SU-DHL-6 (cell line): ENCODE measurements at regions not wholly inside any gene's neighbourhood (a gene's known extent, or its start where the extent isn't known, plus 50 kb on each side); places are given as distances from the start of the nearest gene placed in this dataset.

Experiments used
- H2AFZ ChIP-seq: fragments of 200-600 bp; sonication (generic); 2 replicates; pipeline ENCODE4 v1.6.1; 2014; ENCODE audit warnings: low read depth, mild to moderate bottlenecking, moderate library complexity, mixed read lengths, antibody characterized with exemption, low read length; ENCODE audit not compliant: severe bottlenecking
- H3F3A ChIP-seq: fragments of 200-600 bp; shearing (Covaris generic); 2 replicates; pipeline ENCODE4 v1.6.0; 2016; ENCODE audit warnings: antibody characterized with exemption, mild to moderate bottlenecking; ENCODE audit not compliant: insufficient read depth
- H3K27ac ChIP-seq: fragments of 200-600 bp; sonication (generic); 2 replicates; pipeline ENCODE4 v1.5.1; 2016; ENCODE audit warnings: low read depth, mild to moderate bottlenecking, low read length, moderate library complexity, mixed read lengths
- H3K27me3 ChIP-seq: fragments of 200-600 bp; sonication (generic), shearing (Covaris generic); 2 replicates; pipeline ENCODE4 v1.6.0; 2014; ENCODE audit warnings: mild to moderate bottlenecking, low read length
- H3K36me3 ChIP-seq: fragments of 200-600 bp; sonication (generic); 2 replicates; pipeline ENCODE4 v1.6.1; 2014; ENCODE audit warnings: mild to moderate bottlenecking, low read length, mixed read lengths
- H3K4me2 ChIP-seq: fragments of 300-600, 200-600 bp; shearing (Covaris generic), sonication (generic); 2 replicates; pipeline ENCODE4 v1.6.0; 2014; ENCODE audit warnings: low read length, low read depth, mild to moderate bottlenecking; ENCODE audit not compliant: poor library complexity, severe bottlenecking
- H3K4me3 ChIP-seq: fragments of 200-600 bp; sonication (generic); 2 replicates; pipeline ENCODE4 v1.5.1; 2014; ENCODE audit warnings: antibody characterized with exemption, low read length, mild to moderate bottlenecking, mixed read lengths; ENCODE audit not compliant: insufficient read depth, poor library complexity, severe bottlenecking
- H3K79me2 ChIP-seq: fragments of 200-600 bp; sonication (generic); 2 replicates; pipeline ENCODE4 v1.6.1; 2014; ENCODE audit warnings: mild to moderate bottlenecking, low read length, moderate library complexity; ENCODE audit not compliant: insufficient read depth
- H3K9ac ChIP-seq: fragments of 200-600 bp; sonication (generic); 2 replicates; pipeline ENCODE4 v1.7.0; 2014; ENCODE audit warnings: mild to moderate bottlenecking, low read length
- H3K9me2 ChIP-seq: fragments of 200-600 bp; sonication (generic); replicated peaks from 2 replicates; pipeline ENCODE4 v1.6.1; 2014; ENCODE audit warnings: low read length; ENCODE audit not compliant: insufficient read depth
- H3K9me3 ChIP-seq: fragments of 200-600 bp; sonication (generic); 2 replicates; pipeline ENCODE4 v1.6.1; 2014; ENCODE audit warnings: low read length, mixed read lengths; ENCODE audit not compliant: insufficient read depth
- H4K20me1 ChIP-seq: fragments of 200-600 bp; sonication (generic); 2 replicates; pipeline ENCODE4 v1.6.1; 2014; ENCODE audit warnings: low read depth, mild to moderate bottlenecking, antibody characterized with exemption, low read length, moderate library complexity, mixed read lengths
- CTCF ChIP-seq: fragments of 200-600 bp; sonication (generic); IDR thresholded peaks from one replicate; pipeline ENCODE4 v1.5.1; 2017; ENCODE audit warnings: antibody characterized with exemption, mild to moderate bottlenecking, low read length, moderate library complexity; ENCODE audit not compliant: insufficient read depth, poor library complexity, severe bottlenecking
- EZH2phosphoT487 ChIP-seq: fragments of 200-600 bp; sonication (generic), shearing (Covaris generic); conservative IDR thresholded peaks from 2 replicates; pipeline ENCODE4 v1.6.1; 2018; ENCODE audit warnings: mild to moderate bottlenecking, antibody characterized with exemption, low read length, moderate library complexity, mixed read lengths

GRCh38 chr16:73408311-73408710, 360.4 kb upstream of the ZFHX3 start:
- Histone ChIP-seq H3F3A (no peaks in the 10 kb centered on the region), H3K27me3 (no peaks in the 10 kb centered on the region), H3K27ac (no peak overlapping the region), H3K9ac (no peak overlapping the region), H2AFZ (no peak overlapping the region), H3K4me2 (no peak overlapping the region), H3K9me3 (no peaks in the 10 kb centered on the region), H3K4me3 (no peak overlapping the region), H3K79me2 (no peaks in the 10 kb centered on the region), H3K36me3 (no peaks in the 10 kb centered on the region), H3K9me2 (no peaks in the 10 kb centered on the region), H4K20me1 (no peaks in the 10 kb centered on the region)
- TF ChIP-seq CTCF (no peak), EZH2phosphoT487 (no peak)

GRCh38 chr16:73405851-73406250, 357.9 kb upstream of the ZFHX3 start:
- H3K36me3 ChIP-seq, result no peaks in the 10 kb centered on the region
- no peaks in the 10 kb centered on the region for H3F3A ChIP-seq
- no peaks in the 10 kb centered on the region for H4K20me1 ChIP-seq
- no peaks in the 10 kb centered on the region for H3K9me2 ChIP-seq
- H3K9me3 ChIP-seq, result no peaks in the 10 kb centered on the region
- no peaks in the 10 kb centered on the region for H3K79me2 ChIP-seq
- H3K9ac ChIP-seq, result no peak overlapping the region
- H2AFZ ChIP-seq, result no peak overlapping the region
- no peak overlapping the region for H3K4me2 ChIP-seq
- no peaks in the 10 kb centered on the region for H3K27me3 ChIP-seq
- H3K4me3 ChIP-seq, result no peak overlapping the region
- no peak overlapping the region for H3K27ac ChIP-seq
- TF ChIP-seq CTCF, result no peak
- TF ChIP-seq EZH2phosphoT487, result no peak

- no peaks in the 10 kb centered on the region for H4K20me1 ChIP-seq
- TF ChIP-seq EZH2phosphoT487 (no peak), CTCF (no peak)
- no peaks in the 10 kb centered on the region for H3K79me2 ChIP-seq
- no peak overlapping the region for H3K9ac ChIP-seq
- H3K36me3 ChIP-seq, result no peaks in the 10 kb centered on the region
- no peak overlapping the region for H3K4me3 ChIP-seq
- H2AFZ ChIP-seq, result no peak overlapping the region
- no peaks in the 10 kb centered on the region for H3K27me3 ChIP-seq
- no peaks in the 10 kb centered on the region for H3F3A ChIP-seq
- no peak overlapping the region for H3K27ac ChIP-seq
- no peak overlapping the region for H3K4me2 ChIP-seq
- no peaks in the 10 kb centered on the region for H3K9me3 ChIP-seq
- no peaks in the 10 kb centered on the region for H3K9me2 ChIP-seq
Measured at GRCh38 chr16:73404001-73404400, 356.1 kb upstream of the ZFHX3 start.

GRCh38 chr16:73403291-73403690, 355.4 kb upstream of the ZFHX3 start:
- no peaks in the 10 kb centered on the region for H4K20me1 ChIP-seq
- no peak overlapping the region for H3K9ac ChIP-seq
- no peaks in the 10 kb centered on the region for H3F3A ChIP-seq
- H3K79me2 ChIP-seq, result no peaks in the 10 kb centered on the region
- TF ChIP-seq CTCF (no peak), EZH2phosphoT487 (no peak)
- no peak overlapping the region for H3K4me2 ChIP-seq
- no peak overlapping the region for H3K27ac ChIP-seq
- H3K9me3 ChIP-seq, result no peaks in the 10 kb centered on the region
- H3K27me3 ChIP-seq, result no peaks in the 10 kb centered on the region
- H3K4me3 ChIP-seq, result no peak overlapping the region
- H2AFZ ChIP-seq, result no peak overlapping the region
- H3K9me2 ChIP-seq, result no peaks in the 10 kb centered on the region
- H3K36me3 ChIP-seq, result no peaks in the 10 kb centered on the region
